Transverse colon (tissue), 4 donors: ENCODE measurements at regions not wholly inside any gene's neighbourhood (a gene's known extent, or its start where the extent isn't known, plus 50 kb on each side); places are given as distances from the start of the nearest gene placed in this dataset.

Source experiments
- DNase-seq: peaks from one replicate; pipeline ENCODE4 v3.0.0-alpha.2; 2019
- H3K27ac ChIP-seq, 4 donors: fragments of 200-600 bp; sonication (generic); 2 replicates each; pipeline ENCODE4 v1.5.1; 2016 to 2018; ENCODE audit warnings: inconsistent platforms in 4 of 4
- H3K27me3 ChIP-seq: fragments of 200-600 bp; sonication (generic); 2 replicates; pipeline ENCODE4 v1.5.1; 2017; ENCODE audit warnings: inconsistent platforms
- H3K36me3 ChIP-seq, 4 donors: fragments of 200-600 bp; sonication (generic); 2 replicates each; pipeline ENCODE4 v1.5.1; 2017 to 2019; ENCODE audit warnings: inconsistent platforms in 4 of 4
- H3K4me1 ChIP-seq, 4 donors: fragments of 200-600 bp; sonication (generic); 2 replicates each; pipeline ENCODE4 v1.5.1; 2017 to 2020; ENCODE audit warnings: inconsistent platforms in 4 of 4
- H3K4me3 ChIP-seq, 4 donors: fragments of 200-600 bp; sonication (generic); 1 replicate in 1 of 4; 2 replicates in 3 of 4; pipeline versions ENCODE4 v1.5.1 to v1.6.1; 2017 to 2019; ENCODE audit warnings: inconsistent platforms in 4 of 4
- H3K9me3 ChIP-seq, 2 donors: fragments of 200-600 bp; sonication (generic); 2 replicates each; pipeline ENCODE4 v1.5.1; 2017 to 2019; ENCODE audit warnings: inconsistent platforms in 2 of 2
- EP300 ChIP-seq: sonication (generic); formaldehyde crosslinking; IDR thresholded peaks from one replicate; pipeline ENCODE4 v1.6.1; 2017; ENCODE audit warnings: antibody characterized with exemption, low read depth
- POLR2A ChIP-seq: fragments of 450-650 bp; IDR thresholded peaks from one replicate; pipeline ENCODE4 v1.6.1; 2016; ENCODE audit warnings: antibody characterized with exemption, mild to moderate bottlenecking, moderate library complexity
- POLR2AphosphoS5 ChIP-seq, 3 donors: sonication (generic); formaldehyde crosslinking; IDR thresholded peaks; one replicate each; pipeline ENCODE4 v1.6.1; 2016; ENCODE audit warnings: antibody characterized with exemption in 3 of 3
- WGBS, 2 donors: methylation state at CpG; one replicate each; pipeline ENCODE4 v1.1.5; 2018; ENCODE audit warnings: low coverage in 1 of 2; 5-methylcytosine and 5-hydroxymethylcytosine counted together
- in situ Hi-C, 4 donors: fragments of 200-750 bp; cut with MboI; loops; one replicate each; pipeline versions ENCODE4 v1.15.0 to v1.15.1; 2017; ENCODE audit warnings: low sequenced_read_pairs in 3 of 4, low pct_ligation_motif_present in 1 of 4, low pct_unique_long_range_greater_than_20kb in 1 of 4
- intact Hi-C: fragments of 100-400 bp; cut with DNase I; formaldehyde crosslinking; loops from one replicate; pipeline ENCODE4 v1.15.1; 2023; ENCODE audit warnings: low total_unique reads
- TF ChIP-seq, protein P1 (sequence below), 5 experiments: fragments of 200-600 bp in 3 of 5; fragments of 450-650 bp in 2 of 5; sonication (generic) in 3 of 5; IDR thresholded peaks; 1 replicate in 2 of 5; 2 replicates in 3 of 5; pipeline ENCODE4 v1.5.1; 2016 to 2017; ENCODE audit warnings: antibody characterized with exemption in 5 of 5, inconsistent platforms in 3 of 5, mild to moderate bottlenecking in 2 of 5, moderate library complexity in 1 of 5

DNA sequence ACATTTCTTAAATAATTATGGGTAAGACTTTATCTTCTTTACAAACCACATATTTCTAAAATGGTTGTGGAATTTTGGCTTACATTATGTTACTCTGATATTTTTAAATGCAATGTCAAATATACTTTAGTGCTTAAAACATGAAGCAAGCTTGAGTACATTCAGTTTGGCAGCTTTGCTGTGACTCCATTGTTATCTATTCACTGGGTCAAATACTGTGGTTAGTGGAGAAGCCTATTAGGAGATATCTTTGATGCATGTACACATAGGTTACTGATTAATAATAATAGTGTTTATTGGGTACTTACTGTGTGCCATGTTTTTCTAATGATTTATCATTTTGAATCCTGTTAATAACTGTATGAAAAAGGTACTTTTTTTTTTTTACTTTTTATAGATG lies 520.4 kb upstream of the B3GALT2 start:
- Histone ChIP-seq H3K36me3 (no peaks in the 10 kb centered on the region), H3K4me1 (peaks cover 6 to 22% (median 8%) of the 10 kb centered on the region in 4 donors), H3K27me3 (no peaks in the 10 kb centered on the region), H3K4me3 (no peak overlapping the region), H3K9me3 (no peaks in the 10 kb centered on the region), H3K27ac (no peak overlapping the region)
- intact Hi-C loops = no loop called here
- in situ Hi-C loops = no loop called here
- TF ChIP-seq EP300 (no peak), POLR2A (no peak), POLR2AphosphoS5 (IDR thresholded peaks at IDR 0.05) (no peak)
- TF ChIP-seq, protein P1, sequence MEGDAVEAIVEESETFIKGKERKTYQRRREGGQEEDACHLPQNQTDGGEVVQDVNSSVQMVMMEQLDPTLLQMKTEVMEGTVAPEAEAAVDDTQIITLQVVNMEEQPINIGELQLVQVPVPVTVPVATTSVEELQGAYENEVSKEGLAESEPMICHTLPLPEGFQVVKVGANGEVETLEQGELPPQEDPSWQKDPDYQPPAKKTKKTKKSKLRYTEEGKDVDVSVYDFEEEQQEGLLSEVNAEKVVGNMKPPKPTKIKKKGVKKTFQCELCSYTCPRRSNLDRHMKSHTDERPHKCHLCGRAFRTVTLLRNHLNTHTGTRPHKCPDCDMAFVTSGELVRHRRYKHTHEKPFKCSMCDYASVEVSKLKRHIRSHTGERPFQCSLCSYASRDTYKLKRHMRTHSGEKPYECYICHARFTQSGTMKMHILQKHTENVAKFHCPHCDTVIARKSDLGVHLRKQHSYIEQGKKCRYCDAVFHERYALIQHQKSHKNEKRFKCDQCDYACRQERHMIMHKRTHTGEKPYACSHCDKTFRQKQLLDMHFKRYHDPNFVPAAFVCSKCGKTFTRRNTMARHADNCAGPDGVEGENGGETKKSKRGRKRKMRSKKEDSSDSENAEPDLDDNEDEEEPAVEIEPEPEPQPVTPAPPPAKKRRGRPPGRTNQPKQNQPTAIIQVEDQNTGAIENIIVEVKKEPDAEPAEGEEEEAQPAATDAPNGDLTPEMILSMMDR (IDR thresholded peaks at IDR 0.05) = no peak
- DNase-seq = no peak

DNA sequence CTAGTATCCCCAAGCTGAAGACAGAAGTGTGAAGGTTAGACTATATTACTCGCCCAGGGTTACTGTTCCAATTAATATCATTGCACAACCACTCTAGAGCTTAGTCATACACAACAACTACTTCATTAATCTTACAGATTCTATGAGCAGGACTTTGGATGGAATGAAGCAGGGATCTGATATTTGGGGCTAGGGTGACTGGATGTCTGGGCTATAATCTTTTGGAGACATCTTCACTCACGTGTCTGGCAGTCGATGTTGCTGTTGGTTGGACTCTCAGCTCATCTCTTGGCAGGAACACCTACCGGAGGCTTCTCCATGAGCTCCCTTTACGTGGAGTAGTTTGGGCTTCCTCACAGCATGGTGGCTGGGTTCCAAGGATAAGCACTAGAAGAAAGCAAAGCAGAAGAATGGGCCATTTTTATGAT lies 519.2 kb upstream of the B3GALT2 start:
- WGBS, 2 donors = 82 to 90% methylated on average over 4 to 5 of the region's 5 CpGs
- TF ChIP-seq, protein P1 (IDR thresholded peaks at IDR 0.05) = no peak
- TF ChIP-seq POLR2A = no peak
- no peak for TF ChIP-seq EP300
- Histone ChIP-seq H3K27me3 (no peaks in the 10 kb centered on the region), H3K27ac (no peak overlapping the region), H3K4me3 (no peak overlapping the region), H3K4me1 (peaks cover 6 to 22% (median 8%) of the 10 kb centered on the region in 4 donors), H3K36me3 (no peaks in the 10 kb centered on the region), H3K9me3 (no peaks in the 10 kb centered on the region)
- no peak for DNase-seq
- intact Hi-C loops = no loop called here
- in situ Hi-C loops = no loop called here

DNA sequence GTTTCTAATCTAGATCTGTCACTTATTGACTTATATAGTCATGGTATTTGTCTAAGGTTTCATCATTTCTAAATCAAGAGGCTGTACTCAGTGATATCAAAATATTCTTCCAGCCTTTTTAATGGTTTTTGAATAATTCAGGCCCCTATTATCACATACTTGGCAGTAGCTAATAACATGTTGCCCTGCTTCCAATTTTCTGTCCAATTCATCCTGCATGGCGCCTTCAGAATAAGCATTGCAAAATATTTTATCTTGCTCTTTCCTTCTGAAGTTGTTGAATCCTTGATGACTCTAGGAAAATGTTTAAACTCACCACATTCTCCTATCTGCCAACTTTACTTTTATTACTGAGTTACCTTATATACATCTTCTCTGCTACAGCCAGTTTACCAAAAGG lies 517.2 kb upstream of the B3GALT2 start:
- no peak for DNase-seq
- in situ Hi-C loops (no loop called here), intact Hi-C loops (no loop called here)
- Histone ChIP-seq H3K36me3 (no peaks in the 10 kb centered on the region), H3K4me3 (no peak overlapping the region), H3K27ac (no peak overlapping the region), H3K9me3 (no peaks in the 10 kb centered on the region), H3K4me1 (peaks cover 6 to 22% (median 8%) of the 10 kb centered on the region in 4 donors), H3K27me3 (no peaks in the 10 kb centered on the region)
- TF ChIP-seq, protein P1 (IDR thresholded peaks at IDR 0.05) = no peak
- TF ChIP-seq POLR2A (no peak), POLR2AphosphoS5 (IDR thresholded peaks at IDR 0.05) (no peak), EP300 (no peak)
- WGBS, 2 donors = 62 to 75% methylated on average over 1 of the region's 1 CpG

DNA sequence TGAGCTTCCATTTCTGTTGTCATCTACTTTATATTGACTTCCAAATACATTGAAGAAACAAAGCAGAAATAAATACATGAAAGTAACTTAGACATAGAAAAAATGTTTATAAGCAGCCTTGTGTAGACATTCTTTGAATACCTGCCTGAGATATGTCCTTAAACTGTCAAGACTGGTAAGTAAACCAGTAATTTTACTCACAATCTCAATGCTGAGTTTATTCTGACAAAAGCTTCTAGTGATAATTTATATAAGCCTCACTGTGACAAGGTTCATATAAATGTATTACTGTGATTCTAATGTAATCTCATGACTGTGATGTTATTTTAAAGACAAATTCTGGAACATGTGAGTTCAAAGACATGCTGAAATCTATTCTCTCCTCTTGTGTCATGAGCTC lies 516.7 kb upstream of the B3GALT2 start:
- H3K27ac ChIP-seq = no peak overlapping the region
- intact Hi-C loops (no loop called here), in situ Hi-C loops (no loop called here)
- H3K4me3 ChIP-seq = no peak overlapping the region
- H3K9me3 ChIP-seq = no peaks in the 10 kb centered on the region
- no peak for DNase-seq
- no peaks in the 10 kb centered on the region for H3K36me3 ChIP-seq
- H3K4me1 ChIP-seq = peaks cover 6 to 22% (median 8%) of the 10 kb centered on the region in 4 donors
- no peak for TF ChIP-seq POLR2A
- TF ChIP-seq EP300 = no peak
- TF ChIP-seq POLR2AphosphoS5 (IDR thresholded peaks at IDR 0.05) = no peak
- TF ChIP-seq, protein P1 (IDR thresholded peaks at IDR 0.05) = no peak
- H3K27me3 ChIP-seq = no peaks in the 10 kb centered on the region
